SKM-1 treated with dmso at 0.1 percent for 144 hours (cell line): ENCODE measurements at regions not wholly inside any gene's neighbourhood (a gene's known extent, or its start where the extent isn't known, plus 50 kb on each side); places are given as distances from the start of the nearest gene placed in this dataset.

ENCODE experiments used
- DNase-seq: peaks from one replicate; lab custom pipeline; 2025; ENCODE audit not compliant: unreplicated experiment; lab: John Stamatoyannopoulos, UW

DNA sequence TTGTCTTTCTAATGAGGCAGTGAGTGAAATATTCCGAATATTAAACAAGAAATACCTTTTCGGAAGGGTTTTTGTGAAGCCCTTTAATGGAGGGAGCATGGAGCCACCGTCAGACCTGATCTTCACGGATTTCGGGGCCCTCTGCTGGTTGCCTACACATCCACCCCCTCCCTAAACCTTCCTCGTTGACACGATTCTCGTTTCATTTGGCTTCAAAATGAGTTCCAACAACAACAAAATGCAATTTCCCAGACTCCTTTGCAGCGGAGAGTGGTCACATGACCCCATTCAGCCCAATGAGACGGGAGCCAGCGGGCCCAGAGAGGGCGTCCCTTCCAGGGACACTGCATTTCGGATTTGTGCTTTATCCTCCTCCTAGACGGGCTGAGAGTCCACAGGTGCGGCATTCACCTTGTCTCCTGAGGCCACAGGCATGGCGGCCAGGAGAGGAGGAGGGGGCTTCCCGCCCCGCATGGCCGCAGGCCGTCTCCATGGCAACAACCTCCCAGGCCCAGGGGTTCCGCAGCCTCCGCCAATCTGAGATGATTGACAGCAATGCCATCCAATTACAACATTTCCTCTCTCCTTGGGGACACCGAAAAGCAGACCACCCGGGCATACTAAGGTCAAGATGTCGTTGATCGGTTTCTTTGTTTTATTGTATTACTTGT lies 259.8 kb downstream of the C16orf95 start:
- no peak for DNase-seq

- DNase-seq = no peak
Measured at GRCh38 chr16:87057951-87058560, 259.1 kb downstream of the C16orf95 start.

GRCh38 chr16:87058728-87059250 lies 258.4 kb downstream of the C16orf95 start:
- no peak for DNase-seq

- DNase-seq = no peak
Measured at GRCh38 chr16:87060034-87060986, 256.9 kb downstream of the C16orf95 start.

- no peak for DNase-seq
Measured at GRCh38 chr16:87061243-87061920, 255.8 kb downstream of the C16orf95 start.

DNA sequence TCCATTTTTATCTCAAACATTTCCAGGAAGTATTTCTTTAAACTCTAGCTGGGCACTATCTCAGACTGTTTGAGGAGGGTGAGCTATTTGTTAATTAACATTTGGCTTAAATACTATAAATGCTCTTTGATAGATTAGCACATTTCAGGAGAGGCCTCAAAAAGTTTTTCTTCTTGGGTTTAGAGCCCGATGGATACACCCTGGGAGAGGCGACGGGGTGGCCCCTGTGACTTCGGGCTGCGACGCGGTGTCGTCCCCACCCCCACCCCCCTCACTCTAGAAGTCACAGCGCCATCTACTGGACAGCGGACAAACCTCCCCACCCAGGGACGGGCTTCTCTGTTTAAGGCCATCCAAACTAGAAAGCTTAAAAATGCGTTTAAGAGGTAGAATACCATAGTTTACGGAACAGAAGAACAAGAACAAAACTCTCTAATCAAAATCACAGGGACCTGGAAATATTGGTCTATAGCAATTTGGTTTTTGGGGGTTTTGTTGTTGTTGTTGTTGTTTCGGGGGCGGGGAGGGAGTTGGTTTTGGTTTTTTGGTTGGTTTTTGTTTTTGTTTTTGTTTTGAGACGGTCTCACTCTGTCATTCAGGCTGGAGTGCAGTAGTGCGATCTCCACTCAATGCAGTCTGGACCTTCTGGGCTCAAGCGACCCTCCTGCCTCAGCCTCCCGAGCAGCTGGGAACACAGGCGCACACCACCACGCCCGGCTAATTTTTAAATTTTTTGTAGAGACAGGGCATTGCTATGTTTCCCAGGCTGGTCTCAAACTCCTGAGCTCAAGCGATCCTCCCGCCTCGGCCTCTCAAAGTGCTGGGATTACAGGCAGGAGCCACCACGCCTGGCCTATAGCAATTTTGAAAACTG lies 254.4 kb downstream of the C16orf95 start:
- peak; percentile 23 for DNase-seq

- no peak for DNase-seq
Measured at GRCh38 chr16:87063543-87063942, 253.6 kb downstream of the C16orf95 start.

DNA sequence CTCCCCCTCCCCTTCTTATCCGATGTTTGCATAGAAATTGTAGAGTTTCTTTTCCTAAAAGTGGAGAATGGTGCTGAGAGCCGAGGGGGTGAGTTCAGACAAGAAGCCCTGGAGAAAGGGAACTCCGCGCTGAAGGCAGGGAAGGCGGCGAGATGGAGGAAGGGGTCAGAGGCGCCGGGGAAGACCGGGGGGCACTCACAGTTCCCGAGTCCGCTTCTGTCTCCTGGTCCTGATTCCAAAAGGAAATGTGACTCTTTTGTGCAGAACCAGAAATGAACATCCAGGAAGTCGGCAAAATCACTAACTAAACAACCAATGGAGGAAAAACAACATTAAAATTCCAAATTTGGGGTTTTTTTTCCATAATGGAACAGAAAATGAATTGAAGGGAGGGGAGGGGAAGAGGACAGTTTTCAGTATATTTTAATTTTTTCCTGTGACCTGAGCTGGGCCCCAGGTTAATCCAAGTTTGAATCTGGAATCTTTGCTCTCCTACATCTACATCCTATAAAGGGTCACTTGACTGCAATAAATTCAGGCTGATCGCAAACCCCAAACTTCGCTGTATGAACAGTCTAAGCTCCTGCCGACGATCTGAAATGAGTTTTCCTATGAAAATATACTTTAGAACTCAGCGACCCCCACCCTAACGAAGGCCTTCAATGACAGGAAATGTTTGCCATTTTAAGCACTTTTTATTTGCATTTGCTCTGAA lies 252.3 kb downstream of the C16orf95 start:
- no peak for DNase-seq

GRCh38 chr16:87065446-87066132 lies 251.6 kb downstream of the C16orf95 start:
- DNase-seq = no peak

DNA sequence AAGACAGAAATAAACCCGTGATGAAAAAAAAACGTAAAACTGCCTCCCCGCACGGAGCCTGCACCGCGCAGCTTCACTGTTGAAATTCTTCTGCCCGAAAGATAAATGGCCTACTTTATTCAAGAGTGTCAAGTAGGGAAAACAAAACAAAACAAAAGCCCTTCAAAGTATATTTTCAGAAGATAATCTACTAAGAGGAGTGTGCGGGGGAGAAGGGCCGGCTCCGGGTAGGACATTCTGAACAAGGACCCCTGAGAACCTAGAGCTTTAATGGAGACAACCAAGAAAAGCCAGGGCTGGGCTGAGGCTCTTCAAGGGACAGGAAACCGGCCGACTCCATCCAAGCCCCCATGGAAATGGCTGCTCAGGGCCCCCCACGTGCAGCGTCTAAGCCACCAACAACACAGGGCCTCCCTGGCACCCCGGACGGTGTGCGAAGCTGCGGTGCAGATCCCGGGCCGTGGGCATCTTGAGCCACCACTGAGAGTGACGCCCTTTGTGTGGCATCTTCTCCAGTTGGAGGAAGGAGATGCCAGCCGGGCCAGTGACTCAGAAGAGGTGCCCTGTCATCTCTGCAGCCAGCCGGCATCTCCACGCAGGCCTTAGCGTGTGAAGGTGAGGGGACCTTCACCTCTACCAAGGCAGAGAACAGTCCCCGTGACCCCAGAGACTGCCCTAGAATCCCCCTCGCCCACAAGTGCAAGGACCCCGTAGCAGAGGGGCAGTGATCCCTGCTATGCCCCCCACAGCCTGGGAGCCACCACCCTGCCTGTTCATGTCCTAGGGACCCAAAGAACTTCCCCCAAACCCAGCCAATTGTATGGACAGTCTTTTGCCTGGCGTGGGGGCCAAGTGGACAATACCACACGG lies 250.8 kb downstream of the C16orf95 start:
- no peak for DNase-seq

- DNase-seq = no peak
Measured at GRCh38 chr16:87067003-87067556, 250.1 kb downstream of the C16orf95 start.

- no peak for DNase-seq
Measured at GRCh38 chr16:87067836-87068761, 249.1 kb downstream of the C16orf95 start.

- DNase-seq = no peak
Measured at GRCh38 chr16:87068762-87069150, 248.4 kb downstream of the C16orf95 start.

- DNase-seq = no peak
Measured at GRCh38 chr16:87070657-87071056, 246.5 kb downstream of the C16orf95 start.

- no peak for DNase-seq
Measured at GRCh38 chr16:87072101-87072500, 245.1 kb downstream of the C16orf95 start.

- DNase-seq = no peak
Measured at GRCh38 chr16:87074641-87075318, 242.4 kb downstream of the C16orf95 start.
